ENCODE measurements at regions not wholly inside any gene's neighbourhood (a gene's known extent, or its start where the extent isn't known, plus 50 kb on each side); places are given as distances from the start of the nearest gene placed in this dataset.
"Not testable (repeated sequence)": the region's sequence is repeated elsewhere in the genome, so short reads cannot be mapped to it uniquely, and the experiment has no call there.

DNA sequence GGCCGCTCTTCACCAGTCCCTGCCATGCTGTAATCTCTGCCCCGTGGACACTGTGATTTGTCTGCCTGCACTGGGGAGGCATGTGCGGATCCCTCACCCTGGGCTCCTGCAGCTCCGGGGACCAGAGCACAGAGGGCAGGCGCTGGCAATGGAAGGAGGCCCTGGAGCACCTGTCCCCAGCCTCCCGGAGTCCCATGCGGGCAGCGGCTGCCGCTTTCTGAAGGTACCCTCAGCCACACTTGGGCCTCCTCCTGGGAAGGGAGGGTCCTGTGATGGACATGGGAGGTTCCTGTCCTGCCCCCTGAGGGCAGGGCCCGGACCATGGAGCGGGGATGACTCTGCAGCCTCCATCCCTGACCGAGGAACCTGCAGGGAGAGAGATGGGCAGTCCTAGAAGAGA is 297.4 kb upstream of the SFSWAP start:
- DNase-seq (no peak), ATAC-seq (no peak)

DNA sequence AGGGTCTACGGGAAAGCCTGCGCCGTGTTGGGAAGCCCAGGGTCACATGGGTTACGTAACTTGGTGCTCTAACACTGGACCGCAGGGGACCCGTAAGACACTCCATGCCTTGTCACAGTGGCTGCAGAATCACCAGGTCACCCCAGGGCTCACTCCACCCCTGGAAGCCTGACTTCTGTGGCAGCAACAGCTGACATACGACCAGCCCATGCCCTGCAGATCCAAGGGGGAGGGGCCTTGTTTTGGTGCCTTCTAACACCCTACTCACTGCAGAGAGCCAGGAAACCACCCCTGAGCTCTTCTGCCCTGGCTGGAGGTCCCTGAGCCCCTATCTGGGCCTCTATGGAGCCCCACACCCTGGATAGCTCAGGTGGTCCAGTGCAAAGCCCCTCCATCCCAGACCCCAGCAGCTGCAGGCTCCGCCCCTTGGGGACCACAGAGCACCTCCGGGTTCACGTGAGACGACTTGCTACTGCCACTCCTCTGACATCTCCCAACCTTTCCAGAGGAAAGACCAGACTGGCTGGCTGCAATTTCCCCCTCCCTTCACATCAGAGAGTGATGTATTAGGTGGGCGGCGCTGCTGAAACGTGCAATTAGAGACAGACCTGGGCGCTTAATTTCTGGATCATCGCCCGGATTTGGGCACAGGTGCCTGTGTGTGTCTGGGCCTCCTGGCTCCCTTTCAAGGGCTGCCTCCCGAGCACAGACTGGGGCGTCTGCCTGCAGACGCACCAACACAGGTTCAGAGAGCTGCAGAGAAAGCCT is 296.6 kb upstream of the SFSWAP start:
- ATAC-seq, DNase-seq: not testable (repeated sequence)

DNA sequence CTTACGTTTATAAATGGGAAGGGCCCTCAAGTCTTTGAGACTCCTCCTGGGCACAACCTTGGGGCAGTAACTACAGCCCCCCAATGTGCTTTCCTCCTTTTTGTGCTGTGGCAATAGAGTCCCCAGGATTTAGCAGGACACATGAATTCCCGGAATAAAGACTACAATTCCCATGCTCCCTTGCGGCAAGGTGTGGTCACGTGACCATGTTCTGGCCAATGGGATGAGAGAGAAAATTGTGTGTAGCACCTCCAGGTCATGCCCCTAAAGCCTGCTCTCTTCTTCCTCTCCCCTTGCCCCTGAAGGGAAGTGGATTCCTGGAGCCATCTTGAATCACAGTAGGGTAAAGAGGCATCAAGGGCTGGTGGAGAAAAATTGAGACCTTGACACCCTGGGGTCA is 295.1 kb upstream of the SFSWAP start:
- no peak for ATAC-seq
- no peak for DNase-seq

DNA sequence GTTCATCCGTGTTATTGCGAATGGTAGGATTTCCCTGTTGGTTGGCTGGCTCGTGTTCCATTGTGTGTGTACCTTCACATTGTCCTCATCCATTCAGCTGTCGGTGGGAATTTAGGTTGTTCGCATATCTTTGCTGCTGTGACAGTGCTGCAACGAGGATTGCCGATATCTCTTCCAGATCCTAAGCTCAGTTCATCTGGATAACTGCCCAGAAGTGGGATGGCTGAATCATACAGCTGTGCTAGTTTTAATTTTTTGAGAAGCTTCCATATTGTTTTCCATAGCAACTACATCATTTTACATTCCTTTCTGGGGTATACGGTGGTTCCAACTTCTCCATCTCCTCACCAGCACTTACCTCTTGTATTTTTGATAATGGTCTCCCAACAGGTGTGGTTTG is 292.8 kb upstream of the SFSWAP start:
- ATAC-seq (no peak), DNase-seq (no peak)

DNA sequence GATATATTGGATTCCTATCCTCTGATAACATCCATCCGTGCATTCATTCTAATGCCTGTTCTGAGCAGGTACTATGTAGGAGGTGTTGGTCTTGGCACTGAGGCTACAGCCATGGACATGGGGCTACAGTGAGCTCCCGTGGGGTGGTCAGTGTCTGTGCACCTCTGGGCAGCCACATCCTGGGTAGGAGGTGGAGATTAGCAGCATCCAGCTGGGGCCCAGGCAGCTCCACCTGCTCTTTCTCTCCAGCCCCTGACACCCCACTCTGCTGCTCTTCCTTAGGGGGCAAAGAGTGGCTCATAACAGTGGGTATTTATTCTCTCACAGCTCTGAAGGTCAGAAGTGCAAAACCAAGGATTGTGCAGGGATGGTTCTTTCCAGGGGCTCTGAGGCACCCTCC is 292.0 kb upstream of the SFSWAP start:
- no peak for ATAC-seq
- no peak for DNase-seq

DNA sequence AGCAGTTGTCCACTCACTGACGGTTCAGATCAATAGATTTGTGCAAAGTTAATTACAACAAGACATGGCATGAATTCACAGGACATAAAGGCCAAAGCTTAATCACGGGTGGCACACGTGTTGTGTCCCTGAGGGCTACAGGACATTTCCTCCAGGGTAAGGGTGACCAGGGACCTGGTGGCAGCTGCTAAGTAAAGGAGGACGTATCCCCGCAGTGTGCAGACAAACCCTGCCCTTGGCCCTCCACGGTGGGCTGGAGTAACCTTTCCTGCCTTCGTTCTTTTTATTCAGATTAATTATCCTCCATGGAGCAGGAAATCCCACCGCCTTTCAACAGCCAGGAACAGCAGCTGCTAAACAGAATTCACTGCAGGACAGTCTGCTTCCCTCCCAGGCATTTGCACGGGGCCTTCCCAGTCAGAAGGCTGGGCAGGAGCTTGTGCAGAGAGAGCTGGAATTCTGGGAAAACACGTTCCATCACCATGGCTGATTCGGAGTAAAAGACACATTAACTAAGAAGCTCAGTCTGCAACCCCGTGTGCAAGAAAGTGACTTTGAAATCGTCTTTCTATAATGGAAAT is 289.9 kb upstream of the SFSWAP start:
- no peak for DNase-seq
- ATAC-seq = no peak

DNA sequence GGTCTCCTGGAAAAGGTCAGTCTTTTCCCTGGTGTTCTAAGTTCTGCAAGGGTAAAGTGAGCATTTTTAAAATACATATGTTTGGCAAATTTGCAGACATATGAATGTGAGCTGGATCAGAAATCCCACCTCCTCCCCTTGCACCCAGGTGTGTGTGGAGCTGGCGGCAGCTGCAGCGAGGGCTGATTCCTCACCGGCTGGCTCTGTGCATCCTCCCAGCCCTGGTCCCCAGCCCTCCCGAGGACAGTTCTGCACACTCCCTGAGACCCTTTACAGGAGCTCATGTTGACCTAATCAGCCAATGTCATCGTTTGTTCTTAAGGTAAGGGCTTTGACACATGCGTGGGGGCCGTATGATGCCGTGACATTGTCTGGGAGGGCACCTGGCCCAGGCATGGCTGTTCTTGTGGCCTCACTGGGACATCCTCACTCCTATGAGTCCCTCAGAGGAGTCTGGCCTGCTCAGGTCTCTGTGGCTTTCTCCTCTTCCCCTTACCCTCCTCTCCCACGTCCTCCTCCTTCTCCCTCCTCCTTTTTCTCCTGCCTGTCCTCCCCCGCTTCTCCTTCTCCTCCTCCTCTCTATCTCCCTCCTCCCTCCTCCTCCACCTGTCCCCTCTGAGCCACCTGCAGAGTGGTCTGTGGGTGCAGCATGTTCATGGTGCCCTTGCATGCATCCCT is 289.2 kb upstream of the SFSWAP start:
- ATAC-seq = no peak
- no peak for DNase-seq

DNA sequence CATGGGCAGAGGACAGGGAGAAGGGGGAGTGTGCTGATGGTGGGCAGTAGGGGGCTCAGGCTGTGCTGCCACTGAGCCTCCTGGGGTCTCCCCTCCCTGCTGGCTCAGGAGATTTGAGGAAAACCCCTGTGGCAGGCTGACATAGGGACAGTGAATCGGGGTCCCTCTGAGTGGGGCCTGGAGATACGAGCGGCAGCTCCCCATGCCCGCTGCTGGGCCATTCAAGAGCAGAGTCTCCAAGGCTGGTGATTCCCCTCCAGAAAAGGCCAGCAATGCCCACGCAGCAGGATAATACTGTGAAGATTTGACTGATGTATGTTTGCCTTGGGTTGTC is 288.7 kb upstream of the SFSWAP start:
- no peak for DNase-seq

DNA sequence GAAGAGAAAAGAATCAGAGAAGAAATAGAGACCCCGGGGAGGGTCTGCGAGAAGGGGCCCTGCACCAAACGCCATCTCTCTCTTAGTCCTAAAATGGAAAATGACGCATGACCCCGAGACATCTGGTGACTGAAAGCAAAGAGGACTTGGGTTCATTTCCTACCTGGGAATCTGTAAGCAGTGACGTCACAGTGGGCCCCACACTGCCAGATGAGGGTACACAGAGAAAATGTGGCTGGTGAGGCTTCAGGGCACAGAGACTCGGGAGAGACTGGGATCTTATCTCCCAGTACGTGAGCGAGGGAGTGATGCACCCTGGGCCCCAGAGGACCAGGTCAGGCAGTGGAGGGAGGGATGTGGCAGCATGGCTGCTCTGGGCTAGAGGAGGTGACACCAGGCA is 288.1 kb upstream of the SFSWAP start:
- DNase-seq (no peak), ATAC-seq (no peak)

More for the DNA sequence above, 288.7 kb upstream of the SFSWAP start:
- no peak for ATAC-seq

DNA sequence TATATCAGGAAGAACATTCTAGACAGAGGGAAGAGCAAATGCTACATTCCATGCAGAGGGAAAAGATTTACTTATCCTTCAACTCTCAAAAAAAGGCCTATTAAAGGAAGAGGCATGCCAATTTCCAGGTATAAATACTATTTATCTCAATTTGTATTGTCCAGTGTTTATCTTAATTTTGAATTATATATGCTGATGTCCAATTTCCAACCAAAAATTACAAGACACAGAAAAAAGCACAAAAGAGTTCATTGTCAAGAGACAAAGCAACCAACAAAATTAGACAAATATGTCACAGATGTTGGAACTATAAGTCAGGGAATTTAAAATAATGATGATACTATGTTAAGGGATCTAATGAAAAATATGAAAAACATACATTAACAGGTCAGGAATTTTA is 286.6 kb upstream of the SFSWAP start:
- no peak for ATAC-seq

DNA sequence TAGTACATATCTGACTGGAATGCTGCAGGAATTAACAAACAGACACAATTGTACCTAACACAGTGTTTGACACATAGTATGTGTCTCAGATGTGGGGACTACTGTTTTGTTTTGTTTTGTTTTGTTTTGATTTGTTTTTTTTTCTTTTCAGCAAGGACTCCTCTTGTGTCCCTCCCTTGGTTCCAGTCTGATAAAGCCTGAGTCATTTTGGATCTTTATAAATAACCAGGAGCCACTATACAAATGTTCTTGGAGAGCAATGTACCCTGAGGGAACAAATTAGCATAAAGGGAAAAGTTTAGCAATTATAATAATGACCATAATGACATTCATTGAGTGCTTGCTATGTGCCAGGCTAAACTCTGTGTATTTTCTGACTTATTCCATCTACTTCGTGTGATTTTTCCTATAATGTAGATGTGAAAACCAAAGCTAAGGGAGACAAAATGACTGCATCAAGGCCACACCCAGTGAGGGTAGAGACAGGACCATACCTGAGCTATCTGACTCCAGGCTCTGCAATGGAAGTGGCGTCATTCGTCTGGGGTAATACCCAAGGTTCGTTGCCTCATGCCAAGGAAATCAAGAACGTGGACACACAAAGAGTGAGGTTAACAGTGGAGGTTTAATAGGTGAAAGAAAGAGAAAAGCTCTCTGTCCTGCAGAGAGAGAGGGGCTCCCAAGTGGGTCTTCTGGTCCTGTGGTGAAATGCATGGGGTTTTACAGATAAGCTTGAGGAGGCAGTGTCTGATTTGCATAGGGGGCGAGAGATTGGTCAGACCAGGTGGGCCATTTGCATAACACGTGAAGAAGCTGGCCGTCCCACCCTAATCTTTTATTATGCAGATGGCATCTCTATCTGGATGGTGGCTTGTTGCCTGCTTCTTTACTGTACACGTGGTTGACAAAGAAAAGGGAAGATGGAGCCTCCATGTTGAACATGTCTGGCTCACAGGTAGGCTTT is 285.5 kb upstream of the SFSWAP start:
- ATAC-seq (no peak), DNase-seq (no peak)

More for the DNA sequence above, 286.6 kb upstream of the SFSWAP start:
- DNase-seq = no peak

DNA sequence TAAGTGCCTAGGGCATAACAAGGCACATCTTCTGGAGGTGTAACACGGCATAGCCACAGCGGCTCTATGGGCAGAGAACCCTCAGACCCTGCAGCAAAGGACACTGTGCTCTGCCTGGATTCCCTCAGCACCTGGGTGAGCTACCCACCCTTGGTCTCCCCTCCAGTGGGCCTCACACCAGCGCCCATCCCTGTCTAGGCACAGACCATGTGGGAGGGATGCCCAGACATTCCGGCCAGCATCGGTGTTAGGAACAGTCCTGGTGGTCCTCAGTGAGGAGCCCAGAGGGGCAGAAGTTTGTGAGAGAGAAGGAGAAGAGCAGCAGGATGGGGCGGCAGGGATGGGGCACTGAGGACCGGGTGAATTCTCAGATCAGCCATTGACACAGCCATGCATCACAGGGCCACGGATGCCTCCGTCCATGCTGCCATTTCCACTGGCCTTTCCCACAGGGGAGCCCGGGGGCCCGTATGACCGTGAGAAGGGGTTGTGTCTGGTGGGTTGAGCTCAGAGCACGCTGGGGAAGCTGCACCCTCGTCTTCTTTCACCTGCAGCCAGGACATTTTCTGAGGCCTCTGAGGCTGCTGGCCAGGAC is 282.7 kb upstream of the SFSWAP start:
- ATAC-seq = no peak
- no peak for DNase-seq

DNA sequence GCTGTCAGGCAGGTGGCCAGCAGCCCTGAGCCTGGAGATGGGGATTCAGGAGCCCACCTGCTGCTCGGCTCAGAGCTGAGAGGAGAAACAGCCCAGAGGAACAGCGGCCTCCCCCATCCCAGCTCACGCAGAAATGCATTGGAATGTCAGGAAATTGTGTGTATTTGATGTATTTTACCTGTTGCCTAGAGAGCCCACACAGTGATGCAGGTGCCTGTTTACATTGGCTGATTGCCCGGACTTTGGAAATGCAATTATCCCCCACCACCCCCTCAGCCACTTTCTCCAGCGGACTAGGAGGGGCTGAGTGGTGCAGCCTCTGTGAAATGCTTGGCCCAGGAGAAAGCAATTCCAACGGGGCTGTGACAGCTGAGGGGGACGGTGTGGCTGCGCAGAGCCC is 281.7 kb upstream of the SFSWAP start:
- not testable (repeated sequence) for DNase-seq, ATAC-seq

DNA sequence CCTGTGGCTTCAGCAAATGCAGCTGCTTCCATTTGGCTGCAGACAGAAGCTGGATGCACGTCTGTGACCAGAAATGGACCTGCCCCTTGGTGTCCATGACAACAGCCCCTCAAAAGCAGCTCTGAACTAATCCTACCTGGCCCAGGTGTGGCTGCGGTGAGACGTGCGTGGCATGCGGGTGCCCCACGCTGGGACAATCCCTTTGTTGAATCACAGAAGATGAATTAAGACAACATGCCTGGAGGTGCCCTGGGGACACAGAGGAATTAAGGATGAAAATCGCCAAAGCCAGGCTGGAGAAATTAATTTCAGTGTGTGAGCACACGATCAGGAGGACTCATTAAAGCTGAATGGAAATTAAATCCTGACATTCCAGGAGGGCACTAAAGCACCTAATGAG is 281.2 kb upstream of the SFSWAP start:
- not testable (repeated sequence) for ATAC-seq, DNase-seq

DNA sequence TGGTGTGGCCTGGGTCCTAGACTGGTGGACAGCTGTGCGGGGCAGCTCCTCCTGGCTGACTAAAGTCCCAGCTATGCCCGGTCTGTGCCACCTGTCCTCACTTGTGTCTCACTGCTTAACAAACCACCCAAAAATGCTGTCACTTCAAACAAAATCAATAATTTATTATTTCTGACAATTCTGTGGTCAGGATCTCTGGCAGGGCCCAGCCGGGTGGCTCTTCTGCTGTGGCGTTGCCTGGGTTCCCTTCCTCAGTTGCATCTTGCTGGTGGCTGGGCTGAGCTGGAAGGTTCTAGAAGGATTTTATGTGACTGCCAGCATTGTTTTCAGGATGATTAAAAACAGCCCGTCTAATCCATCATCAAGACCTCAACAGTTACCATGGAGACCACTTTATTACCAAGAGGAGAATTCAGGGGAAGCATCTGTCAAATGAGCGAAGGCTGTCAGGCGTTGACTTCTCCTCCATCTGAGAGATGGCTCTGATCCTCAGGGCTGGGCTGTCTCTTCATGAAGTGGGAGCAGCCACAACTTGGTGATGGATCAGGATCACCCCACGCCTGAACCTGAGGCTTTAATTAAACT is 280.6 kb upstream of the SFSWAP start:
- DNase-seq (no peak), ATAC-seq (no peak)

DNA sequence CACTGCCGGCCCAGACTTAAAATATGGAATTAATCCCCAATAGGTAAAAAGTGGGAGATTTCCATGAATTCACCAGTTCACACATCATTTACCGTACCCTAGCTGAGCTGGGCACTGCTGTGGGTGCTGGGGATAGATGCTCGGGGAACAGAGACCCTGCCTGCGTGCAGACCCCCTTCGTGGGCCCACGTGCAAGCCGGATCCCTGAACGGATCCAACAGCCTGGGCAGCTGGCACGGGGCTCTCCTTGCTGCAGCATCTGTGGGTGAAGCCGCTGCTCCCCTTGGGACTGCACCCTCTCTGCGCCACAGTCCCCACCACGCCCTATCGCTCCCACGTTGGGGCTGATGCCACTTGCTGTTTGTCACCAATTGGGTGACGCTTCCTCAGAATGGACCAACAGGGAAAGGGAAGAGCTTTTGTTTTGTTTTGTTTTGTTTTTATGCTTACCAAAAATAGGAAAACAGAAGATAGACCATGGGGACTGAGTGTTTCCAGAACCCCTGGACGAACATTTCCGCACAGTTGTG is 279.7 kb upstream of the SFSWAP start:
- not testable (repeated sequence) for DNase-seq, ATAC-seq

DNA sequence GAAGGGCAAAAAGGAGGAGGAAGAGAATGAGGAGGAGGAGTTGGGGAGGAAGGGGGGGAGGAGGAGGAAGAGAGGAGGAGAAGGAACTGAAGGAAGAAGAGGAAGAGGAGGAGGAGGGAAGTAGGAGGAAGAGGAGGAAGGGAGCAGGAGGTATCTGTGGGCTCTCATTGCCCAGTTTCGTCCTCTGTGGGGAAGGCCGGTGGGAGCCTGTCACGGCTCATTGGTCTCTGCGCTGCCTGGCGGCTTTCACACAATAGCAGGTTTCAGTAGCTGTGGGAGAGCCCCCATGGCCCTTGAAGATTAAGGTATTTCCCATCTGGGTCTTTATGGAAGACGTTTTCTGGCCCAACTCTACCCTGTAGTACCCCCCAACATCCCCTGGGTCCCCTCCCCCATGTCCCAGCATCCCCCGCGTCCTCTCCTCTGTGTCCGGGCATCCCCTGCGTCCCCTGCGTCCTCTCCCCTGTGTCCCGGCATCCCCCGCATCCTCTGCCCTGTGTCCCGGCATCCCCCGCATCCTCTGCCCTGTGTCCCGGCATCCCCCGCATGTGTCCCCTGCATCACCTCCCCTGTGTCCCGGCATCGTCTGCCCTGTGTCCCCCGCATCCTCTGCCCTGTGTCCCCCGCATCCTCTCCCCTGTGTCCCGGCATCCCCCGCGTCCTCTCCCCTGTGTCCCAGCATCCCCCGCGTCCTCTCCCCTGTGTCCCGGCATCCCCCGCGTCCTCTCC is 278.2 kb upstream of the SFSWAP start:
- DNase-seq (no peak), ATAC-seq (no peak)

DNA sequence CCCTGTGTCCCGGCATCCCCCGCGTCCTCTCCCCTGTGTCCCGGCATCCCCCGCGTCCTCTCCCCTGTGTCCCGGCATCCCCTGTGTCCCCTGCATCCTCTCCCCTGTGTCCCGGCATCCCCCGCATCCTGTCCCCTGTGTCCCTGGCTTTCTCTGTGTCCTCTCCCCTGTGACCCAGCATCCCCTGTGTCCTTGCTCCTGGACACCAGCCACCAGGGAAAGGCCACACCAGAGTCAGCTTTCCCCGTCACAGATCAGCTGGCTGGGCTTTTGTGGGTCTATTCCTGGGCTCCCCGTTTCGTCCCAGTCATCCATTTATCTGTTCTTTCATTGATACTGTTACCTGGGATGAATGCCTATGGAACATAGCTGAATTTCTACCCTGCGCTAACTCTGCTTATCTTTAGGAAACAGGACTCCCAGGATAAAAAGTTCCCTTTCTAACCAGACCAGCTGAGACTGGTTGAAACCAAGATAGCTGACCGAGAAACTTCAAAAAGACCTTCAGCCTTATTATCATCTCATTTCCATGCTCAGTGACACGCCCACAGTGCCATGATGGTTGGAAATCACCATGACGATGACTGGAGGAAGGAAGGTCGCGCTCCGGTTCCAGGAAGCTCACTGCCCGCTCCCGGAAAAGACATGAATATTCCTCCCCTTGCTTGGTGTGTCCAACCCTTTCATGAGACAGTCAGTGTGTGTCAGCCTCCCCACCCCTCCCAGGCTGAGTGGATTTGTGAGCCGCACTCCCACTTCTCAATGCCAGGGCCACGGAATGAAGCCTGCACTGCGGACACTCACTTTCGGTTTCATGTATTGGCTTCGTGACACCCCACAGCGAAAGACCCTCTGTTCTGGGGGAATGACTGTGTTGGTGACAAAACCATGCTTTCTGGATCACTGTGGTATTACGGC is 276.4 kb upstream of the SFSWAP start:
- ATAC-seq (no peak), DNase-seq (no peak)

DNA sequence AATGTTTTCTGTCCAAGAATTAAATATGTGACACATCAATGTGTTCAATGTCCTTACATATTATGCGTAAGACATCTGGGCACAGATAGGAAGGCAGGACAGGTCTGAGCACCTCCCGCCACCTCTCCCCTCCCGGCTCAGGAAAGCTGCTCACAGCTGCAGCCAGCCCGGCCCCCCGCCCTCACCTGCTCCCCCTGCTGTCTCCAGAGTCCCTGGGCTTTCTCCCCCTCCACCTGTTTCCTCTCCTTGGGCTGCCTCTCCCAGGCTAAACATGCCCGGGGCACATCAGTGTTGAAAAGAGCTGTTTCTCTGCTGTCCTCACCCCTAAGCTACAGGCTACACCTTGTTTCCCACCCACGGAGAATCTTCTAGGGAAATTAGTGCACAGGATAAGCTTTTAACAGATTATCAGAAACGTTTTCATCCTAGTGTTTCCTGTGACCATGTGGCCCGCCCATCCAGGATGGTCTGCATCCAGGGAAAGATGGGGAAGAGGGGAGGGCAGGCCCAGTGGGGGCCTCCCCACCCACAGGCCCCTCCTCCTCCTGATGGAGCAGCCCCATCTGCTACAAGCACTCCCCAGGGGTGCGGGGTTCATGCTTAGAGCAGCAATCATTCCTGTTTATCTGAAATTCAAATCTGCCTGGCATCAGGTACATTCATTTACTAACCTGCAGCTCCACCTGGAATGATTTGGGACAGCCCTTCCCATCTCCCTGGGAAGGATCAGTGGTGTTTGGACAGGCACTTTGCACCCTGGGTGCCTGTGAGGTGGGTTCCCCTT is 273.8 kb upstream of the SFSWAP start:
- DNase-seq (no peak), ATAC-seq (no peak)

Measured in stimulated activated naive CD8-positive, alpha-beta T cell treated with anti-CD3 and anti-CD28 coated beads, Interleukin-15, Interleukin-2, amounts not matched to agents 100 U/mL and 50 U/mL, for 24 hours (primary cell).